Trophoblast cell (in vitro differentiated cells and primary cell): ENCODE measurements at regions not wholly inside any gene's neighbourhood (a gene's known extent, or its start where the extent isn't known, plus 50 kb on each side); places are given as distances from the start of the nearest gene placed in this dataset.

Experiments used
- DNase-seq, 2 donors: peaks; one replicate each; pipeline ENCODE4 v3.0.0-alpha.2; 2016
- H2AFZ ChIP-seq: 2 replicates; pipeline ENCODE4 v1.6.1; 2013; ENCODE audit warnings: low read length, moderate library complexity, mild to moderate bottlenecking; ENCODE audit not compliant: insufficient read depth, poor library complexity
- H2AK5ac ChIP-seq: 2 replicates; pipeline ENCODE4 v1.6.1; 2013; ENCODE audit warnings: mild to moderate bottlenecking, low read length
- H2BK120ac ChIP-seq: 2 replicates; pipeline ENCODE4 v1.6.1; 2013; ENCODE audit warnings: low read length, mild to moderate bottlenecking, moderate library complexity; ENCODE audit not compliant: insufficient read depth, poor library complexity
- H2BK12ac ChIP-seq: 2 replicates; pipeline ENCODE4 v1.6.1; 2013; ENCODE audit warnings: mild to moderate bottlenecking, low read length, moderate library complexity
- H2BK5ac ChIP-seq: 2 replicates; pipeline ENCODE4 v1.6.1; 2013; ENCODE audit warnings: low read length, low read depth, moderate library complexity, mild to moderate bottlenecking; ENCODE audit not compliant: poor library complexity
- H3K14ac ChIP-seq: 2 replicates; pipeline ENCODE4 v1.6.1; 2013; ENCODE audit warnings: mild to moderate bottlenecking, low read length
- H3K18ac ChIP-seq: 2 replicates; pipeline ENCODE4 v1.6.1; 2013; ENCODE audit warnings: mild to moderate bottlenecking, low read length
- H3K23ac ChIP-seq: 2 replicates; pipeline ENCODE4 v1.6.1; 2013; ENCODE audit warnings: low read length
- H3K27ac ChIP-seq: 2 replicates; pipeline ENCODE4 v1.5.1; 2013; ENCODE audit warnings: low read depth, mild to moderate bottlenecking, inconsistent platforms, low read length, moderate library complexity
- H3K27me3 ChIP-seq: 2 replicates; pipeline ENCODE4 v1.6.1; 2013; ENCODE audit warnings: inconsistent platforms, mild to moderate bottlenecking, low read length, moderate library complexity; ENCODE audit not compliant: insufficient read depth
- H3K36me3 ChIP-seq, 2 experiments: 1 replicate in 1 of 2; 2 replicates in 1 of 2; pipeline ENCODE4 v1.6.1; 2013; ENCODE audit warnings: low read length in 2 of 2, mild to moderate bottlenecking in 2 of 2, moderate library complexity in 1 of 2; ENCODE audit not compliant: insufficient read depth in 2 of 2, control insufficient read depth in 1 of 2
- H3K4ac ChIP-seq: 2 replicates; pipeline ENCODE4 v1.6.1; 2013; ENCODE audit warnings: low read depth, mild to moderate bottlenecking, low read length, moderate library complexity
- H3K4me1 ChIP-seq, 2 experiments: 1 replicate in 1 of 2; 2 replicates in 1 of 2; pipeline ENCODE4 v1.6.1; 2013; ENCODE audit warnings: low read length in 2 of 2, mild to moderate bottlenecking in 2 of 2, moderate library complexity in 1 of 2; ENCODE audit not compliant: insufficient read depth in 2 of 2, control insufficient read depth in 1 of 2
- H3K4me2 ChIP-seq: 2 replicates; pipeline ENCODE4 v1.6.1; 2013; ENCODE audit warnings: inconsistent platforms, mild to moderate bottlenecking, low read length, moderate library complexity
- H3K4me3 ChIP-seq: 2 replicates; pipeline ENCODE4 v1.5.1; 2013; ENCODE audit warnings: mild to moderate bottlenecking, low read depth, low read length, inconsistent platforms
- H3K79me1 ChIP-seq: one replicate; pipeline ENCODE4 v1.6.1; 2013; ENCODE audit warnings: low read length
- H3K79me2 ChIP-seq: 2 replicates; pipeline ENCODE4 v1.6.1; 2013; ENCODE audit warnings: low read length, mild to moderate bottlenecking; ENCODE audit not compliant: control insufficient read depth, insufficient read depth, poor library complexity
- H3K9ac ChIP-seq: 2 replicates; pipeline ENCODE4 v1.6.1; 2013; ENCODE audit warnings: mild to moderate bottlenecking, low read length
- H3K9me3 ChIP-seq: 2 replicates; pipeline ENCODE4 v1.6.1; 2013; ENCODE audit warnings: low read depth, mild to moderate bottlenecking, control low read depth, inconsistent platforms, low read length; ENCODE audit not compliant: insufficient read depth
- H4K12ac ChIP-seq: 2 replicates; pipeline ENCODE4 v1.6.1; 2013; ENCODE audit warnings: low read depth, mild to moderate bottlenecking, low read length, moderate library complexity
- H4K8ac ChIP-seq: 2 replicates; pipeline ENCODE4 v1.6.1; 2013; ENCODE audit warnings: low read depth, mild to moderate bottlenecking, low read length, moderate library complexity
- H4K91ac ChIP-seq: one replicate; pipeline ENCODE4 v1.6.1; 2013; ENCODE audit warnings: low read depth, mild to moderate bottlenecking, low read length, moderate library complexity
- WGBS: extraction: QIAGEN DNeasy Blood & Tissue Kit; methylation state at CpG from one replicate; pipeline ENCODE4 v1.1.7; 2013; ENCODE audit warnings: missing lambda C conversion rate; ENCODE audit not compliant: insufficient read length, insufficient coverage; ENCODE audit errors: extremely low coverage; 5-methylcytosine and 5-hydroxymethylcytosine counted together

DNA sequence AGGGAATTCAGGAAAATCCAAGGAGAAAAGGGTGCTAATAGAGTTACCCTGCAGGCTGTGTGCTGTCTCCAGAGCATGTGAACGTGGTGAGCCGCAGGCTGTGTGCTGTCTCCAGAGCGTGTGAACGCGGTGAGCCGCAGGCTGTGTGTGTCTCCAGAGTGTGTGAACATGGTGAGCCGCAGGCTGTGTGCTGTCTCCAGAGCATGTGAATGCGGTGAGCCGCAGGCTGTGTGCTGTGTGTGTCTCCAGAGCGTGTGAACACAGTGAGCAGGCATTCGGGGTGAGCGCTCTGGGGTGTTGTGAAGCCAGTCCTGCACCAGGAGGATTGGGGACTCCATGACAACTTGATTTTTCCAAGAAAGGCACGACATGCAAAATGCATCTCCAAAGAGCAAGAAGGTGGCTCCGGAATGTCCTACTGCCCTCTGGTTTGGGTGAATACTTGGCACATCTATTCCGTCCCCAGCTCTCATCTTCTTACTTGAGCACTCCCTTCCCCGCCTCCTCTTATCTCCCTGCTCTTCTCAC is 407.9 kb upstream of the SHH start:
- no peak for DNase-seq
- no peak overlapping the region for H3K23ac ChIP-seq
- H3K4me1 ChIP-seq, result no peaks in the 10 kb centered on the region
- no peak overlapping the region for H3K4me3 ChIP-seq
- H4K91ac ChIP-seq, result no peak overlapping the region
- no peak overlapping the region for H2BK12ac ChIP-seq
- no peak overlapping the region for H3K18ac ChIP-seq
- H2AFZ ChIP-seq, result no peak overlapping the region
- no peaks in the 10 kb centered on the region for H3K79me1 ChIP-seq
- WGBS, result no CpG with 5 or more reads among the region's 16 CpGs
- no peak overlapping the region for H3K9ac ChIP-seq
- no peaks in the 10 kb centered on the region for H3K36me3 ChIP-seq
- no peak overlapping the region for H2BK120ac ChIP-seq
- H3K27me3 ChIP-seq, result no peaks in the 10 kb centered on the region
- H3K4ac ChIP-seq, result no peak overlapping the region
- H3K4me2 ChIP-seq, result no peak overlapping the region
- H3K79me2 ChIP-seq, result no peaks in the 10 kb centered on the region
- H2BK5ac ChIP-seq, result no peak overlapping the region
- H4K12ac ChIP-seq, result no peak overlapping the region
- peaks cover 3% of the 10 kb centered on the region for H3K9me3 ChIP-seq
- no peak overlapping the region for H2AK5ac ChIP-seq
- no peak overlapping the region for H3K27ac ChIP-seq
- H4K8ac ChIP-seq, result no peak overlapping the region
- no peak overlapping the region for H3K14ac ChIP-seq

DNA sequence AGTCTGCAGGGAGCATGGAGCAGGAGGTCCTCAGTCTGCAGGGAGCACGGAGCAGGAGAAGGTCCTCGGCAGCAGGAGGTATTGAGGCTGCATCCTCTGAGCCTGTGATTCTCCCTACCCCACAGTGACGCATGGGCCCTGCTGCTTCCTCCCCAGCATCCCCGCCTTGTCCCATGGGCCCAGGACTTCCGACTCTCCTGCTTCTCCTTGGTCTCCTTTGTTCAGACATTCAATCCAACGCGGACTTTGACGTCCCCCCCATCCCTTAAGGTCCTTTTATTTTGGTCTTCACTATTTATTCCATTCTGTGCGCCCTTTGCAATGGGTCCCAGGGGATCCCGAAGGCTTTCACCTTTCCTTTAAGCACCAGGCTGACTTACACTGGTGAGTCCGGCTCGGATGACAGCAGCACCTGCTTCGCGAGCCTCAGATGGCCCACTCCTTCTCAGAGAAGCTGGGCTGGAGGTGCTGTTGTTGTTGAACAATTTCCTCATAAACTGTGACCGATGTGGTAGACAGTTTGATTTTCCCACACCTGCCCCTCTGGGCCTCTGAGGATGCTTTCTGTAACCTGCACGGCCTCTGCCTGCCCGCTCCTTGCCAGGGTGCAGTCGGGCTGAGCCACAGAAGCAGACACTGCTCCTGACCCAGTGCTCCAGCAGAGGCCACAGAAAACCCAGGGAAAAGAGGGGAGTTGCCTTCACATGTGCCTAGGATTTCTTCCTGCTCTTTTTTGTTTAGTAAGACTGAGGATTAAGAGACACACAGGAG is 407.2 kb upstream of the SHH start:
- H3K23ac ChIP-seq, result no peak overlapping the region
- no peak overlapping the region for H3K14ac ChIP-seq
- no peak overlapping the region for H2BK12ac ChIP-seq
- no peak overlapping the region for H2AFZ ChIP-seq
- no peak overlapping the region for H3K4me2 ChIP-seq
- H2AK5ac ChIP-seq, result no peak overlapping the region
- no peak overlapping the region for H3K18ac ChIP-seq
- H3K9ac ChIP-seq, result no peak overlapping the region
- H3K79me1 ChIP-seq, result no peaks in the 10 kb centered on the region
- H2BK120ac ChIP-seq, result no peak overlapping the region
- H4K91ac ChIP-seq, result no peak overlapping the region
- H3K4me3 ChIP-seq, result no peak overlapping the region
- H3K9me3 ChIP-seq, result peaks cover 3% of the 10 kb centered on the region
- no peaks in the 10 kb centered on the region for H3K36me3 ChIP-seq
- no peaks in the 10 kb centered on the region for H3K27me3 ChIP-seq
- no peak overlapping the region for H3K27ac ChIP-seq
- WGBS, result no CpG with 5 or more reads among the region's 18 CpGs
- DNase-seq, result no peak
- H4K12ac ChIP-seq, result no peak overlapping the region
- no peak overlapping the region for H2BK5ac ChIP-seq
- no peak overlapping the region for H3K4ac ChIP-seq
- no peak overlapping the region for H4K8ac ChIP-seq
- no peaks in the 10 kb centered on the region for H3K4me1 ChIP-seq
- H3K79me2 ChIP-seq, result no peaks in the 10 kb centered on the region

DNA sequence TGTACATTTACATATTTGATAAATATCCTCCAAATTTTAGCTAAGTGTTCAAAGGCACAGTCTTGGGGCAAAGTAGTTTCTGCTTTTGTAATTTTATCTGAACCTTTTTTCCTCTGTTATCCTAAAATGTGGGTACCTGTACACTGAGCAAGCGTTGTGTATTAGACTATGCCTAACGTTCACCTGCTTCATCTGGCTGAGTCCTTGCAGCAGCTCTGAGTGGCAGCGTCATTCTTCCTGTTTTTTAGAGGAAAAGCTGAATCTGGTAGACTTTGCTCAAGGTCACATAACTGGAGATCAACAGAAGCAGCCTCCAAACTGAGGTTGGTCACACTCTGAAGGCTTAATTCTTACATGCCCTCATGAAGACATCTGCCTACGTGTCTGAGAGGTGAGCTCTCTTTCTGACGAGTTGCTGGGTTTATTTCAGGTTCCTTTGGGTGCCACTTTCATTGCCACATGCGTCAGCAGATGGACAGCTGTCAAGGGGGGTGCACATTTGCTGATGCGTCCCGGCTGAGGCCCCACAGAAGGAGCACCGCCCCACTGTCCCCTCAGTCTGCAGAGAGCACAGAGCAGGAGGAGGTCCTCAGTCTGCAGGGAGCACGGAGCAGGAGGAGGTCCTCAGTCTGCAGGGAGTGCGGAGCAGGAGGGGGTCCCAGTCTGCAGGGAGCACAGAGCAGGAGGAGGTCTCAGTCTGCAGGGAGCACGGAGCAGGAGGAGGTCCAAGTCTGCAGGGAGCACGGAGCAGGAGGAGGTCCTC is 406.5 kb upstream of the SHH start:
- Histone ChIP-seq H4K12ac (no peak overlapping the region), H2BK120ac (no peak overlapping the region), H3K14ac (no peak overlapping the region), H3K9ac (no peak overlapping the region), H4K8ac (no peak overlapping the region), H3K9me3 (no peaks in the 10 kb centered on the region), H3K4me3 (no peak overlapping the region), H3K79me1 (no peaks in the 10 kb centered on the region), H3K79me2 (no peaks in the 10 kb centered on the region), H3K27ac (no peak overlapping the region), H3K23ac (no peak overlapping the region), H2AFZ (no peak overlapping the region), H3K4me1 (no peaks in the 10 kb centered on the region), H3K27me3 (no peaks in the 10 kb centered on the region), H3K18ac (no peak overlapping the region), H2BK12ac (no peak overlapping the region), H2AK5ac (no peak overlapping the region), H3K36me3 (no peaks in the 10 kb centered on the region), H3K4me2 (no peak overlapping the region), H4K91ac (no peak overlapping the region), H3K4ac (no peak overlapping the region), H2BK5ac (no peak overlapping the region)
- WGBS, result no CpG with 5 or more reads among the region's 13 CpGs
- DNase-seq, result no peak

DNA sequence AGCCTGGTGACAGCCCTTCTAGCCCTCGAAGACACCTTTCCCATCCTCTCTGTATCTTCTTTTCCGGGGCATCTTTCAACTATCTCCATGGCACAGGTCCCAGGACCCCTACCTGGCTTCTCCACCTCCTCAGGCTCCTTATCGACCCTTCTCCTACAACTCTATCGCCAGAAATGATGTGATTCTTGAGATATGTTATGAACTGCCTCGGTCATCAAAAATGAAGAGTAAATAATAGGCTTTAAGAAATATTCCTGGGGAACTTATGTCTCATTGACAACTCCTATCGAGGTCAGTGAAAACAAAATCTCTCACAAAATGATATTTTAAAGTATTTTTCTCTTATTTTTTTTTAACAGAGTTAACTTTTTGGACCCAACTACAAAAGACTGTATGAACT is 405.5 kb upstream of the SHH start:
- no peaks in the 10 kb centered on the region for H3K79me2 ChIP-seq
- H4K91ac ChIP-seq, result no peak overlapping the region
- no peak overlapping the region for H3K14ac ChIP-seq
- no peak overlapping the region for H3K4ac ChIP-seq
- no peak overlapping the region for H3K27ac ChIP-seq
- no peak overlapping the region for H2BK120ac ChIP-seq
- no CpG with 5 or more reads among the region's 6 CpGs for WGBS
- no peak overlapping the region for H2BK5ac ChIP-seq
- no peak overlapping the region for H2BK12ac ChIP-seq
- no peaks in the 10 kb centered on the region for H3K36me3 ChIP-seq
- no peaks in the 10 kb centered on the region for H3K9me3 ChIP-seq
- H3K23ac ChIP-seq, result no peak overlapping the region
- H3K4me1 ChIP-seq, result no peaks in the 10 kb centered on the region
- H3K18ac ChIP-seq, result no peak overlapping the region
- H4K12ac ChIP-seq, result no peak overlapping the region
- H3K9ac ChIP-seq, result no peak overlapping the region
- no peaks in the 10 kb centered on the region for H3K27me3 ChIP-seq
- no peak overlapping the region for H3K4me2 ChIP-seq
- H3K4me3 ChIP-seq, result no peak overlapping the region
- no peak for DNase-seq
- no peaks in the 10 kb centered on the region for H3K79me1 ChIP-seq
- H2AFZ ChIP-seq, result no peak overlapping the region
- H4K8ac ChIP-seq, result no peak overlapping the region
- no peak overlapping the region for H2AK5ac ChIP-seq
